GM18870 (cell line): ENCODE measurements at regions not wholly inside any gene's neighbourhood (a gene's known extent, or its start where the extent isn't known, plus 50 kb on each side); places are given as distances from the start of the nearest gene placed in this dataset.

Source experiments
- ATAC-seq: cut with Tn5 transposase; IDR thresholded peaks from one replicate; pipeline ENCODE4 v1.9.1; 2021; ENCODE audit warnings: moderate library complexity; ENCODE audit not compliant: unreplicated experiment

DNA sequence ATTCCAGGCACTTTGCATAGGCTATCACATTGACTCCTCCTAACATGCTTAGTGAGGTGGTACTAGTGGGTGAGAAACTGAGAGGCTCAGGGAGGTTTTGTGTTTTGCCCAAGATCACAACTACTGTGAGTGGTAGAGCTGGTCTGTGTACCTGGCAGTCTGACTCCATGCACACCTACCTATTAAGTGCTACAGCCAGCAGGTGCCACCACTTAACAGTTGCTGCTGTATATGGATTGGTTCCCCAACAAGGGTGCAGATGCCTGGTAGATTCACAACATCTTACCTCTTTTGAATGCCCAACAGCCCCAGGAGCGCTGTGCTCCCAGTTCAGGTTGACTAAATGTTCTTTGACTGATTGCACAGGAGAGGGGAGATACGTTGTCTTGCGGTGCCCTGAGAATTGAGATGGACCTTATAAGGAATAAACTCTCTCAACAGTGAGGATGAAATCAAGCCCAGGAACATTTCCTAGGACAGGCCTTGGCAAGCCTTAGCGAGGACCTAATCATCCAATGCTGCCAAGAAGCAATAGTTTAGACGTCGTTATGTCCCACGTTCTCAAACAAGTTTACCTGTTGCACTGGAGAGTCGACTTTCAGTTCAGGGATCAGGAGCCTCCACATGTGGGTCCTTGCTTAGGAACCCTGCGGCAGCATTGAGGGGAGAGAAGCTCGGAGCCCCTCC is 78.9 kb upstream of the F3 start:
- no peak for ATAC-seq

DNA sequence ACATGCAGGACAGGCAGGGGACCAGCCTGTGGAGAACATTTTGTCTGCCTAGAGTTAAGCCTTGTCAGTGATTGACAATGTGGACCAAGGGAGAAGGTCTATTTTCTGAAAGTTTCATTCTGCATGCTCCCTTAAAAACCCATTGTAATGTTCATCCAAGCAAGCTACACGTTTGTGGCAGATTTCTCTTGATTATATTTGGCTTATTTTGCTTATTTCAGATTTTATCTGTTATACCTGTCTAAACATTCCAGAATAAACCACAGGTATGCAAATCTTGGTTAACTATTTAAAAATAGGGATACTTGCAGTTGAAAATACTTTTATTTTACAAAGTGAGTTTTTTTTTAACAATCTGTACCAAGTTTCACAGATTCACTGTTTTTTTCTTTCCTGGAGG is 78.2 kb upstream of the F3 start:
- ATAC-seq, result no peak

DNA sequence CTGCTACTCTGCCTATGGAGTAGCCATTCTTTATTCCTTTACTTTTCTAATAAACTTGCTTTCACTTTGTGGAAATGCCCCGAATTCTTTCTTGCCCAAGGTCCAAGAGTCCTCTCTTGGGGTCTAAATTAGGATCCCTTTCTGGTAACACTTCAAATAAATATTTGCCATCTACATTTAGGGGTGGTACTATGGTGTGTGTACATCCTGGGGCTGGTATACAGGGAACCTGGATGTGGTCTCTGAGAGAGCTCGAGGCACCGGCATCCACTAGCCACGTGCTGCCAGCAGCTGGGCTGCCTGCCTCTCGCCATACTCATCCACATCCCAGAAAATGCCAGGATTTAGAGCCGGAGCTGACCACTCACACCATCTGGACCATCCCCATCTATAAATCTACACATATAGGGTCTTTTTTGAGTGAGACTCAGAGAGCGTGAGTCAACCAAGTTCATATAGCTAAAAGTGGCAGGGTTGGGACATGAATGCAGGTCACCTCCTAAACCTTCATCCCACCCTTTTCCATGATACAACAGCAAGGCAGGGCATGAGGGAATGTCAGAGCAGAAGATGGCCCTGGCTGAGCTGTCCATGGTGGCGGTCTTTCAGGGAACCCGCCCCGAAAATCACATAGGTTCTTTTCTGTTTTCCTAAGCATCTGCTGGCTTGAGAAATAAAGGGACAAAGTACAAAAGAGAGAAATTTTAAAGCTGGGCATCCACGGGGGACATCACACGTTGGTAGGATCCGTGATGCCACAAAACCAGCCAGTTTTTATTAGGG is 76.6 kb upstream of the F3 start:
- ATAC-seq, result no peak

DNA sequence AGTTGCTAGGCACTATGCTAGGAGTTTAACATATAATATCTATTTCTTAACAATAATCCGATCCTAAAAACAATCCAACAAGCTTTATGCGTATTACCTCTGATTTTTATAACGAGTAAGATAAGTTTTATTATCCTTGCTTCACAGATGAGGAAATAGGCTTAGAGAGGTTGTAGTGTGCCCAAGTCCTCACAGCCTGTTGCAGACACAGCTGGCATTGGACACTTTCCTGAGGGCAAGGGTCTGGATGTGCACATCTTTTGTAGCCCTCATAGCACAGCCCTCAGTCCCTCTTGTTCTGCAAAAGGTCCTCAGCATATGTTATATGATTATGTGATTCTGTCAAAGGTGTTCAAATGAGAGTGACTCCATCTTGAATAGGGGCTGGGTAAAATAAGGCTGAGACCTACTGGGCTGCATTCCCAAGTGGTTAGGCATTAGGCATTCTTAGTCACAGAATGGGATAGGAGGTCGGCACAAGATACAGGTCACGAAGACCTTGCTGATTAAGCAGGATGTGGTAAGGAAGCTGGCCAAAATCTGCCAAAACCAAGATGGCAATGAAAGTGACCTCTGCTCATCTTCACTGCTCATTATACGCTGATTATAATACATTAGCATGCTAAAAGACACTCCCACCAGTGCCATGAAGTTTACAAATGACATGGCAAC is 75.7 kb upstream of the F3 start:
- ATAC-seq, result no peak

DNA sequence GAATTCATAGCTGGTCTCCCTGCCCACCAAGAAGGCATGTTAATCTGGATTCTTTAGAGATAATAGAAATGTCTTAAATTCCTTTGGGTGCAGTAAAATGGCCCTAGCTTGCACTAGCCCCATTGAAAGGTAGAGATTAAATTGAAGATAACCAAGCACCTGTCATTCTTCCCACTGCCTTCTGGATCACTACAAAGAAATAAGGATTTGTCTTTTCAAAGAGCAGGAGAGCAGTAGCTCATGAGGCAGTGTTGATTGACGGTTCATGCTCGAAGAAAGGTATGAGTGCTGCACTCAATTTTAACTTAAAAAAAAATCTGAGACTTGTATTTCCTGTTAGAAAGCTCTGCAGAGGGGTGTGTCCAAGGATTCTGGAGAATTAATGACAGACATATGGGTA is 74.9 kb upstream of the F3 start:
- no peak for ATAC-seq

DNA sequence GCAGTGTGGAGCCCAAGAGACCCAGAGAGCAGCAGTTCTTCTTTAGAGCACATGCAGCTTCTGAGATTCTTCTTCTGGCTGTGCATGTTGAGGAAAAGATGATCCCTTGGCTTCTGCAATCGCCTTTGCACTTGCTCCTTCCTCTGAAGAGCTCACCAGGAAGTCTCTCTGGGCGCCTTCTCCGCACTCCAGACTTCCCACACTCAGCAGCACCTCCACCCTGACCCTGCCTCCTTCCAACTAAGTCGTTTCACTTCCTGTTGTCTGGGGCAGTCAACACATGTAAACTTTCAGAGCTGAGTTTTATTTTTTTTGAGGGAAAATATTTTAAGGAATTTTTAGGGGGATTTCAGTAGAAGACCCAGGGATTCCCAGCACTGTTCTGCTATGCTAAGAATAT is 73.4 kb upstream of the F3 start:
- ATAC-seq, result no peak

DNA sequence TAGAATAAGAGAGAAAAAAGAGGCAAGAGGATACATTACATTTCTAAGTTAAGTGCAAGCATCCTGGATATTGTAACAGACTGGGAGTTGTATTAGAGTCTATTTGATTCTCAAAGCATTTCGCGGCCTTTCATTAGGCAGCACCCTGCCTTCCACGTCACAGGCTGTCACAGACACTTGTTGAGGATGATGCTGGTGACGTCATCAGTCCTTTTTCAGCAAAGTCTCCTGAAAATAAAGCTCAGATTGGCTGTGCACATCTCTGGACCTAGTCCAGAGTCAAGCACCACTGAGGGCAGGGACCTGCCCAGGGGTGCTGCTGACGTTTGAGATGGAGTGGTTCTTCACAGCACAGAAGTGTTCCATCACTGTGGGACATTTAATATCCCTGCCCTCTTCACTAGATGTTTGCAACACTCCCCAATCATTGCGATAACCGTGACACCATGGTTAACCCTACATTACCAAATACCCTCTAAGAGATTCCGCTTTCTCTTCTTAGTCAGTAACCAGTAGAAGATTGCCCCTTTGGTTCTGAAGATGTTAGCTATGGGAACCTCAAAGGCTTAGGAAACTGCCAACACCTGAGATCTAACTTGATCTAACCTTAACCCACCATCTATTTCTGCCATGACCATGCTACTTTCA is 72.7 kb upstream of the F3 start:
- no peak for ATAC-seq

DNA sequence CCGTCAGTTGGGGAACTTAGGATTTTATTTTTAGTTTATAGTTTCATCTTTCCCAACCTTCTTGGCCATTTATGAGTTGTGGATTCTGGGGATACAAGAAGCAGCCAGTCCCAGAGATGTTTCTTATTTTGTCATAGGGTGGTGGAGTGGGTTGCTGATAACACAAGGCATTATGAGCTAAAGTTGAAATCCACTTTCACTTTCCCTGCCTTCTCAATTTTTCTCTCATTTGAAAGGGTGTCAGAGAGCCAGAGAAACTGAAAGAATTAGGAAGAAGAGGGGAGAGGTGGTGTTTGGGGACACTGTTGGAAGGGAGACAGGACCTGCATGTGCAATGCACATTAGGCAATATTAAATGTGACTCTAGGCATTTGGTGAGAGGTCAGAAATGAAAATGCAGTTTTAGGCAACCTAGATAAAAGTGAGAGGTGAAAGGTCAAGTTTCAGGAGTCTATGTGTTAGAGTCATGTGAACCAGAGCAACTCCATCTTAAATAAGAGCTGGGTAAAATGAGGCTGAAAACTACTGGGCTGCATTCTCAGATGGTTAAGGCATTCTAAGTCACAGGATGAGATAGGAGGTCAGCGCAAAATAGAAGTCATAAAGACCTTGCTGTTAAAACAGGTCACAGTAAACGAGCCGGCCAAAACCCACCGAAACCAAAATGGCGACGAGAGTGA is 71.1 kb upstream of the F3 start:
- no peak for ATAC-seq

DNA sequence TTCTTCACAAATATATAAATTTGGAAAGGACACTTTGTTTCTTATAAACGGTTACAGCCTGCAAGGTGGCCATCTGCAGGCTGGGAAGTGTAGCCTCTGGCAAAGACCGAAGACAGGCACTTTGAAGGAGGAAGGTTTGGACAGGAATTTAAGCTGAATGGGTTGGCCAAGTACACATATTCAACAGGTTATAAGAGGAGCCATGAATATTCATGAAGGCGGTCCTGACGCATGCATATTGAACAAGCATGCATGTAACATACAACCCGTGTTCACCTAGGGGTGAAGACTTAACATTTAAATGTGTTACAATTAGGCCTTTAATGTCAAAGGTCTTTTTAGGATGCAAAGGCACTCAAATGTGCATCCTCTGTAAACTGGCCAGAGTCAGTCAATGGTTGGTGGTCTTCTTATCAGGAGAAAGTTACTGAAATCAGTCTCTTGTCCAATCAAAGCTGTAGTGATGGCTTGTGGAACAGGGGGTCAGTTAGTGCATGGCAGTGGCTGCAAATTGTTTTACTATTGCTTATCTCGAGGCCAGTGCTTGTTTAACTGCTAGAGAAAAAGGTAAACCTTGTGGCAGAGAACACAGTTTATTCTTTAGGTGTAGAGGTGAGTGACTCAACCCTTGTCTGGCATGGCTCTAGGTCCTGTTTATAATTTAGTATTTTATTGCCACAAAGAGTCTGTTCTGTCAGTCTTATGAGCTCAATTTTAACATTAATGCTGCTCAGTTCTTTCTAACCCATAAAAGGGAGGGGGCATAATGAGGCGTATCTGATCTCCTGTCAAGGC is 70.3 kb upstream of the F3 start:
- ATAC-seq, result no peak

DNA sequence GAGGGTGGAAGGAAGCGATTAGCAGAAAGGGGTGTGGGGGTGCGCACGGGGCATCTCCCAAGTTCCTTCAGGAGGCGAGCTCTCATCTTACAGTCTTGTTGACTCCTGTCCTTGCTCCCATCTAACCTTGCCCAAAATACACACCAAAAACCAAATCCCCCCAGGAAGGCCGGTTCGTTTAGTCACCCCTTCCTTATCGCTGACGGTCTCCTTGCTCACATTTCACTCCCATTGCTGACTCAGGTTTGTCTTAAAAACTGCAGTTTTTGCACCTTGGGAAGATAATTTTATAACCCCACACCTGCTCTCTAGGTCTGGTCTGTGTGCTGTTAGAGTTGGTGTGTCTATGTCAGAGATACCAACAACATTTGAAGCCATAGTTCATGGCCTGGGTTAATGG is 68.1 kb upstream of the F3 start:
- ATAC-seq, result no peak

DNA sequence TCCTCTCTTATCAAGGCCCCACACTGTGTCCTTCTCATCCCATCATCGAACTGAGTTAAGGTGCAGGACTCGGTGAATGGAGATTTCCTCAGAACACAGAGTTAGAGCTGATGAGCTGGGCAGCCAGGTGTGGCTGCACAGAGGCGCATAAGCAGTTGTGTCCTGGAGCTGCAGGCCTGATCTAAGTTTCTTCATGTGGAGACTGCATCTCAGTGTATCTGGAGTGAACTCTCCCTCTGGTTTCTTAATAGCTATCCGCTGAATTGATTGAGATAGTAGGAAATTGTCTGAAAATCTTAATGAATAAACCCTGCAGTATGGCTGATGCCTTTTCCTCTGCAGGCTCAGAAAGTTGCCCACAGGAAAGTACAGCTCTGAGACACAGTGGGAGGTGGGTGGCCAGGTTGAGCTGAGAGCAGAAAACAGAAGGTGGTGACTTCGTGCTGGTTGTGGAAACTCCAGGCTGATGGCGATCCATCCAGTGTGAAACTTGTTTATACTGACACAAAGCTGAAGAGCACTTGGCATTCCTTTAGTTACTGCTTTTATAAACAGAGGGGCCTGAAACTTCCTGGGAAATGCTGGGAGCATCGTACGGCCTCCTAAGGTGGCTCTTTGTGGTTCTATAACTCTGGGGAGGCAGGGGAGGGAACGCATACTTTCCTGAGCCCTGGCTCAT is 67.4 kb upstream of the F3 start:
- ATAC-seq, result no peak

DNA sequence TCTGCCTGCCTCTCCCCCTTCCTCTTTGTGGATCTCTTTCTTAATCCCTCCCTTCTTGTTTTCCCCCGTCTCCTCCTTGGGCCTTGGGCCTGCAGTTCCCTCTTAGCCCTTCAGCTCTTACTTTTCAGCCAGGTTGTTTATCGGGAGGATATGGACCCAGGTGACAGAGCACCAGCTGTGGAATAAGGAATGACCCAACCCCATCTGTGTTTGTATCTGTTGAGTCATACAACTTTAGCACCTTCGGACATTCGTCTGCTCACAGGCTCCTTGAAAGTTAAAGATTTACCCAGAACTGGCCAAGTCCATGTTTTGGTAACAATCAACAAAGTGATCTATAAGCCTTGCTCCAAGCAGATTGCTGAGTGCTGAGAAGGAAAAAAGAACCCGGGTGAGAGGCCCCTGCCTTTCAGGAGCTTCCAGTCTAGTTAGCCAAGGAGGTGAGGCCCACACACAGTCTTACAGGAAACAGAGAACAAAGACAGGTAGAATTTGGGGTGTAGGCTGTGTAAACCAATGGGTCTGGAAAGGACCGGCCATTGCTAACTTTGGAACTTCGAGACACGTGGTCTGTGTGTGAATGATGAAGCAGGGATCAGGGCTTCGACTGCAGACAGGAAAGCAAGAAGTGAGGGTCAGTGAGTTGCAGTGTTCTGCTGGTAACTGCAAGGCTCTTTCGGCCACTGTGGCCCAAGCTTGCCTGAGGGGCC is 66.7 kb upstream of the F3 start:
- ATAC-seq, result no peak

DNA sequence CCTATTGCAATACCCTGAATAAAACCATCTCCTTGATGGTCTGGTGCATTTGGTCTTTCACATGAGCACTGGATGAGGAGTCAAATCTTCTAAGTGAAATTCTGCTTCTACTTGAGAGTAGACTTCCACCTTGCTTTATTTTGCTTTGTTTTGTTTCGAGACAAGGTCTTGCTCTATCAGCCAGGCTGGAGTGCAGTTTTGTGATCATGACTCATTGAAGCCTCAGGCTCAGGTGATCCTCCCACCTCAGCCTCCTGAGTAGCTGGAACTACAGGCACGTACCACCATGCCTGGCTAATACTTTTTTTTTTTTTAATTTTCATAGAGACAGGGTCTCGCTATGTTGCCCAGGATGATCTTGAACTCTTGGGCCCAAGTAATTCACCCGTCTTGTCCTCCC is 65.8 kb upstream of the F3 start:
- ATAC-seq, result no peak

DNA sequence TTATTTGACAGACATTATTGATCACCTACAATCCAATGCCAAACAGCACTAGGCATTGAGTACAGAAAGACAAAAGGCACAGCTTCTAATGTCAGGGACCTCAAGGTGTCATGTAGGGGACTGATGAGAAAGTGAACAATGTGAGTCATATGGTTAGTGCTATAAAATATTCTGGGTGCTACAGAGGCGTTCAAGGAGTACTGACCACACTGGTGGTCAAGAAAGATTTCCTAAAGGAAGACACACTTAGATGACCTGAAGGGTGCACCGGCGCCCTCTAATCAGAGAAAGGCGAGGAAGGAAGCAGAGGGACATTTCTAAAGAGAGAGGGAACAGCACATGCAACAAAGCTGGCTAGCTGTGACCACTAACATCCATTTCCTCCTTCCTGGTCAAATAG is 64.9 kb upstream of the F3 start:
- ATAC-seq, result no peak

DNA sequence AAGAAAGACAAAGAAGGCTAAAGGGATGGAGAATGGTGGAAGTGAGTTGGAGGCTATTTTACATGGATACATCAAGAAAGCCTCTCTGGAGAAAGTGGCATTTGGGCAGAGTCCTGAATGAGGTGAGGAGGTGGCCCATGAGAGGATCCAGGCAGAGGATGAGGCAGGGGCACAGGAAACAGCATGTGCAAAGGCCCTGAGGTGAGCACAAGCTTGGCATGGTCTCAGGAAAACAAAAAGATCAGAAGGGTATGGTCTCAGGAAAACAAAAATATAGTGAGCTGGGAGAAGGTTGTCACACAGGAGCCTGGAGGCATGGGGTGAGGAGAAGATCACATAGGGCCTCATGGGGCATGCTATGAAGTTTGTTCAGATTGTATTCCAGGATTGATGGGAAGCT is 62.1 kb upstream of the F3 start:
- ATAC-seq, result no peak

DNA sequence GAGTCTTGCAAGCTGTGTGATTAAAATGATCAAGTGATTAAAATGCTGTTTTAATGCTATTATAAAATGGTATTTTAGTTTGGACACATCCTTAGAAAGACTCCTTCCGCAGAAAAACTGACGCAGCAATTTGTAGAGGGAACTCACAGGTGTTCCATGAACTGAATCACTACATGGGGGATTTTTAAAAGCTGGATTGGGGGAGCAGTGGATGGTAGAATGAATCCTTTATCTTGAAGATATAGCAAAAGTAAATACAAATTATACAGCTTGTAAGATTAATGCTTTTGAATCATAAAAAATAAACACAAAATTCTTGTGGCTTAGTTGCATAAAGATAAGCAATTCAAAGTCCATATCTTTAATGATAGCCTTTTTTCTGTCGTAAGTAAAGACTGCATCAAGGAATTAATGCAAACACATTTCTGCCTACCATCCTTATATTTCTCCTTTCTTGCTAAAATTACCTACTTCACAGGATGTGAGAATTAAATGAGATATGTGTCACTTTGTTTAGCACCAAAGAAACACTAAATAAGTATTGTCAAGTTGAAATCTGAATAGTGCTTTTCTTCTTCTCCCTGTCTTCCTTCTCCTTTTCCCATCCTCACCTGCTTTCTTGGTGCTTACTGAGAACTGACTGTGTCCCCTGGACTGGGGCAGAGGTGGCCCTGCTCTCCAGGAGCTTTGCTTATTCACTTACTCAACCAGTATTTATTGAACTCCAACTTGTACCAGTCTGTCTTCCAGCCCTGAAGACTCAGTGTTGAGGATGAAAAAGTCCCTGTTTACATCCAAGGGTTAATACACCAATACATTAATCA is 61.5 kb upstream of the F3 start:
- ATAC-seq, result no peak

DNA sequence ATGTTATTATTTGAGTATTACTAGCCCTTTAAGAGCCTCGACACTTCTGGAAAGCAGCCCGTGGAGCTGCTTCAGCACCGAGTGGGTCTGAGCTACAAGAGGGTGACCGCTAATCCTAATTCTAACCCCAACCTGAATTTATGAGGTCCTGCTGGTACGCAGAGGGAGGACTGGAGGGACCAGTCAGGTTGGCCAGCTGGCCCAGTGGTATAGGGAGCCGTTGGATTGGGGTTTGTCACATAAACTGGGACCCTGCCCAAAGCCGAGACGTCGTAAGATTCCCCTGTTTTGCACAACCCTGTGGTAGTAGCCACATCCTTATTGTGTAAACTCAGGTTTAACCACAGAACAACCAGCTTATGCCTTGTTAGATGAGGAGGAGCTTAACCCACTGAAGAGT is 60.8 kb upstream of the F3 start:
- ATAC-seq, result no peak

DNA sequence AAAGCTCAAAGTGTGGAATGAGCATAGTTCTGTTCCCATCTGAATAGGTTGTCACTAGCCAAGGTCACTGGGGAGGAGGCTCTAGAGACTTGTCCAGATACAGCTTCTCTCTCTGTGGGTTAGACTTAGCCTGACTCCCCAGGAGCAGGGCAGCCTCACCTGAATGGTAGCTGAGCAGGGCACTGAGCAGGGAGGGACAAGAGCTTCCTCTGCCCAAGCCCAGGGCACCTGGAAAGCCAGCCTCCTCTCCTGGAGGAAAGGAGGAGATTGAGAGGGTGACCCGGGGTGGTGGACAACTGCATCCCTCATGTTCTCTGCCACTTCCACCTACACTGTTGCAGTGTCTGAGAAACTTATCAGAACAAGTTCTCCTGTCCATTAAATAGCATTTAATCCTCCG is 59.0 kb upstream of the F3 start:
- ATAC-seq, result no peak
